Kidney (tissue), 13 donors: ENCODE measurements at regions not wholly inside any gene's neighbourhood (a gene's known extent, or its start where the extent isn't known, plus 50 kb on each side); places are given as distances from the start of the nearest gene placed in this dataset.

ENCODE experiments used
- DNase-seq, 5 donors: peaks; one replicate each; pipeline ENCODE4 v3.0.0-alpha.2; 2013 to 2020
- FAIRE-seq: peaks from 2 replicates; lab custom pipeline; 2012; peaks lifted over from hg19 to GRCh38; lab: Jason Lieb, UNC
- H3K27ac ChIP-seq, 2 donors: one replicate each; pipeline ENCODE4 v1.7.0; 2013; ENCODE audit warnings: low read depth in 2 of 2, low read length in 2 of 2, inconsistent platforms in 1 of 2
- H3K27me3 ChIP-seq: one replicate; pipeline ENCODE4 v1.7.1; 2013; ENCODE audit warnings: low read length, inconsistent platforms; ENCODE audit not compliant: control insufficient read depth, insufficient read depth
- H3K36me3 ChIP-seq, 3 donors: one replicate each; pipeline versions ENCODE4 v1.7.0 to v1.7.1; 2013; ENCODE audit warnings: low read length in 3 of 3, control low read depth in 1 of 3, inconsistent platforms in 1 of 3; ENCODE audit not compliant: insufficient read depth in 3 of 3, control insufficient read depth in 2 of 3
- H3K4me1 ChIP-seq, 3 donors: one replicate each; pipeline versions ENCODE4 v1.7.0 to v1.7.1; 2013; ENCODE audit warnings: low read length in 3 of 3, inconsistent platforms in 1 of 3, low read depth in 1 of 3; ENCODE audit not compliant: control insufficient read depth in 2 of 3, insufficient read depth in 2 of 3
- H3K4me3 ChIP-seq, 3 donors: one replicate each; pipeline versions ENCODE4 v1.7.0 to v1.8.1; 2013; ENCODE audit warnings: low read length in 3 of 3, control low read depth in 1 of 3, inconsistent platforms in 1 of 3
- H3K9ac ChIP-seq, 3 donors: one replicate each; pipeline versions ENCODE4 v1.7.0 to v1.7.1; 2013; ENCODE audit warnings: low read length in 3 of 3, control low read depth in 1 of 3, inconsistent platforms in 1 of 3
- H3K9me3 ChIP-seq, 3 donors: one replicate each; pipeline versions ENCODE4 v1.7.0 to v1.7.1; 2013; ENCODE audit warnings: low read length in 3 of 3, control low read depth in 1 of 3, inconsistent platforms in 1 of 3; ENCODE audit not compliant: control insufficient read depth in 2 of 3, insufficient read depth in 1 of 3
- CTCF ChIP-seq: IDR thresholded peaks from 3 replicates; pipeline ENCODE4 v1.5.1; 2012; ENCODE audit warnings: mild to moderate bottlenecking, moderate library complexity, borderline replicate concordance; ENCODE audit not compliant: insufficient read depth; ENCODE audit errors: extremely low read depth
- intact Hi-C: fragments of 100-400 bp; cut with DNase I; formaldehyde crosslinking; loops from one replicate; pipeline ENCODE4 v1.11.1; 2022
- donor health status: control.
- donor health status: control.
- donor health status: control.
- donor health status: control.
- donor health status: control.
- donor health status: DM: yes; HTN: yes; CAD: no.
- donor health status: Normal renal cell carcinoma (clear cell type).

GRCh38 chr12:43653289-43653915 is 101.4 kb upstream of the ADAMTS20 start:
- Histone ChIP-seq H3K4me1 (no peaks in the 10 kb centered on the region), H3K9me3 (no peaks in the 10 kb centered on the region), H3K27ac (no peak overlapping the region), H3K27me3 (no peaks in the 10 kb centered on the region), H3K4me3 (no peak overlapping the region), H3K36me3 (no peaks in the 10 kb centered on the region), H3K9ac (no peak overlapping the region)
- DNase-seq (no peak), FAIRE-seq (no peak)
- intact Hi-C loops, result no loop called here
- no peak for TF ChIP-seq CTCF

GRCh38 chr12:43648636-43649035 is 96.6 kb upstream of the ADAMTS20 start:
- DNase-seq, result no peak
- Histone ChIP-seq H3K4me1 (no peaks in the 10 kb centered on the region), H3K9ac (no peak overlapping the region), H3K36me3 (no peaks in the 10 kb centered on the region), H3K9me3 (no peaks in the 10 kb centered on the region), H3K27ac (no peak overlapping the region), H3K27me3 (no peaks in the 10 kb centered on the region), H3K4me3 (no peak overlapping the region)
- intact Hi-C loops, result no loop called here
- no peak for FAIRE-seq
- no peak for TF ChIP-seq CTCF

- no peak overlapping the region for H3K9ac ChIP-seq
- H3K27ac ChIP-seq, result no peak overlapping the region
- FAIRE-seq (no peak), DNase-seq (no peak)
- no peaks in the 10 kb centered on the region for H3K36me3 ChIP-seq
- intact Hi-C loops, result no loop called here
- H3K4me3 ChIP-seq, result no peak overlapping the region
- H3K27me3 ChIP-seq, result no peaks in the 10 kb centered on the region
- no peaks in the 10 kb centered on the region for H3K9me3 ChIP-seq
- no peaks in the 10 kb centered on the region for H3K4me1 ChIP-seq
- TF ChIP-seq CTCF, result no peak
These were observed 86.8 kb upstream of the ADAMTS20 start for GRCh38 chr12:43638806-43639205.
